Duodenal mucosa (tissue), 2 donors: ENCODE measurements at regions not wholly inside any gene's neighbourhood (a gene's known extent, or its start where the extent isn't known, plus 50 kb on each side); places are given as distances from the start of the nearest gene placed in this dataset.

ENCODE experiments used
- H3K27ac ChIP-seq: one replicate; pipeline ENCODE4 v1.7.0; 2013; ENCODE audit warnings: low read depth, low read length
- H3K27me3 ChIP-seq, 2 donors: one replicate each; pipeline ENCODE4 v1.7.0; 2013; ENCODE audit warnings: low read length in 2 of 2, control low read depth in 1 of 2; ENCODE audit not compliant: insufficient read depth in 2 of 2, control insufficient read depth in 1 of 2
- H3K36me3 ChIP-seq, 2 donors: one replicate each; pipeline ENCODE4 v1.7.0; 2013; ENCODE audit warnings: low read length in 2 of 2, control low read depth in 1 of 2; ENCODE audit not compliant: insufficient read depth in 2 of 2, control insufficient read depth in 1 of 2
- H3K4me1 ChIP-seq, 2 donors: one replicate each; pipeline ENCODE4 v1.7.0; 2013; ENCODE audit warnings: low read length in 2 of 2, control low read depth in 1 of 2; ENCODE audit not compliant: insufficient read depth in 2 of 2, control insufficient read depth in 1 of 2
- H3K4me3 ChIP-seq, 2 donors: one replicate each; pipeline ENCODE4 v1.7.0; 2013; ENCODE audit warnings: low read length in 2 of 2, low read depth in 1 of 2
- H3K9ac ChIP-seq, 2 donors: one replicate each; pipeline ENCODE4 v1.7.0; 2013; ENCODE audit warnings: low read length in 2 of 2, low read depth in 1 of 2
- H3K9me3 ChIP-seq, 2 donors: one replicate each; pipeline ENCODE4 v1.7.0; 2013; ENCODE audit warnings: low read length in 2 of 2, control low read depth in 1 of 2; ENCODE audit not compliant: control insufficient read depth in 1 of 2

- H3K27ac ChIP-seq: no peak overlapping the region
- H3K36me3 ChIP-seq: no peaks in the 10 kb centered on the region
- H3K9me3 ChIP-seq: no peaks in the 10 kb centered on the region
- H3K27me3 ChIP-seq: no peaks in the 10 kb centered on the region
- H3K9ac ChIP-seq: no peak overlapping the region
- peaks cover 0 to 9% of the 10 kb centered on the region in 2 donors for H3K4me1 ChIP-seq
- no peak overlapping the region for H3K4me3 ChIP-seq
Measured at GRCh38 chr5:4228708-4229107, 633.1 kb downstream of the IRX1 start.

- no peak overlapping the region for H3K27ac ChIP-seq
Measured at GRCh38 chr5:4229414-4230292, 634.0 kb downstream of the IRX1 start.

GRCh38 chr5:4230471-4230785 lies 634.8 kb downstream of the IRX1 start:
- Histone ChIP-seq H3K4me3 (no peak overlapping the region), H3K27me3 (no peaks in the 10 kb centered on the region), H3K27ac (no peak overlapping the region), H3K36me3 (no peaks in the 10 kb centered on the region), H3K9ac (no peak overlapping the region), H3K9me3 (peaks cover 0 to 6% of the 10 kb centered on the region in 2 donors), H3K4me1 (peaks cover 0 to 9% of the 10 kb centered on the region in 2 donors)

More at GRCh38 chr5:4229414-4230292, 634.0 kb downstream of the IRX1 start:
- no peak overlapping the region for H3K4me3 ChIP-seq
- H3K9ac ChIP-seq: no peak overlapping the region
- peaks cover 0 to 9% of the 10 kb centered on the region in 2 donors for H3K4me1 ChIP-seq
- H3K36me3 ChIP-seq: no peaks in the 10 kb centered on the region
- peaks cover 0 to 4% of the 10 kb centered on the region in 2 donors for H3K9me3 ChIP-seq
- H3K27me3 ChIP-seq: no peaks in the 10 kb centered on the region

GRCh38 chr5:4230786-4231641 lies 635.4 kb downstream of the IRX1 start:
- no peak overlapping the region for H3K9ac ChIP-seq
- H3K4me1 ChIP-seq: peaks cover 0 to 9% of the 10 kb centered on the region in 2 donors

GRCh38 chr5:4232084-4232483 lies 636.5 kb downstream of the IRX1 start:
- H3K27me3 ChIP-seq: no peaks in the 10 kb centered on the region
- H3K27ac ChIP-seq: no peak overlapping the region
- peaks cover 0 to 6% of the 10 kb centered on the region in 2 donors for H3K9me3 ChIP-seq
- no peak overlapping the region for H3K9ac ChIP-seq
- peaks cover 0 to 1% of the 10 kb centered on the region in 2 donors for H3K4me1 ChIP-seq
- no peaks in the 10 kb centered on the region for H3K36me3 ChIP-seq
- H3K4me3 ChIP-seq: no peak overlapping the region

More at GRCh38 chr5:4230786-4231641, 635.4 kb downstream of the IRX1 start:
- H3K9me3 ChIP-seq: peaks cover 0 to 6% of the 10 kb centered on the region in 2 donors
- H3K36me3 ChIP-seq: no peaks in the 10 kb centered on the region
- H3K4me3 ChIP-seq: no peak overlapping the region
- no peak overlapping the region for H3K27ac ChIP-seq
- no peaks in the 10 kb centered on the region for H3K27me3 ChIP-seq

- H3K4me3 ChIP-seq: no peak overlapping the region
- no peaks in the 10 kb centered on the region for H3K27me3 ChIP-seq
- H3K4me1 ChIP-seq: no peaks in the 10 kb centered on the region
- no peaks in the 10 kb centered on the region for H3K36me3 ChIP-seq
- peaks cover 0 to 6% of the 10 kb centered on the region in 2 donors for H3K9me3 ChIP-seq
- H3K27ac ChIP-seq: no peak overlapping the region
- H3K9ac ChIP-seq: no peak overlapping the region
Measured at GRCh38 chr5:4233671-4234070, 638.0 kb downstream of the IRX1 start.

- H3K27ac ChIP-seq: no peak overlapping the region
Measured at GRCh38 chr5:4243479-4244264, 648.0 kb downstream of the IRX1 start.

GRCh38 chr5:4244306-4244705 lies 648.7 kb downstream of the IRX1 start:
- no peak overlapping the region for H3K9ac ChIP-seq
- H3K4me3 ChIP-seq: peak overlapping the region; percentile 19 to 35
- H3K27ac ChIP-seq: no peak overlapping the region

More at GRCh38 chr5:4243479-4244264, 648.0 kb downstream of the IRX1 start:
- peak overlapping the region; percentile 19 to 35 for H3K4me3 ChIP-seq
- no peak overlapping the region for H3K9ac ChIP-seq
- H3K36me3 ChIP-seq: no peaks in the 10 kb centered on the region
- H3K9me3 ChIP-seq: no peaks in the 10 kb centered on the region
- peaks cover 11 to 27% of the 10 kb centered on the region in 2 donors for H3K4me1 ChIP-seq
- H3K27me3 ChIP-seq: no peaks in the 10 kb centered on the region

GRCh38 chr5:4245076-4245475 lies 649.4 kb downstream of the IRX1 start:
- Histone ChIP-seq H3K4me1 (peaks cover 11 to 25% of the 10 kb centered on the region in 2 donors), H3K27ac (no peak overlapping the region), H3K9me3 (no peaks in the 10 kb centered on the region), H3K4me3 (no peak overlapping the region), H3K27me3 (no peaks in the 10 kb centered on the region), H3K36me3 (no peaks in the 10 kb centered on the region), H3K9ac (no peak overlapping the region)

More at GRCh38 chr5:4244306-4244705, 648.7 kb downstream of the IRX1 start:
- Histone ChIP-seq H3K9me3 (no peaks in the 10 kb centered on the region), H3K4me1 (peaks cover 11 to 27% of the 10 kb centered on the region in 2 donors), H3K36me3 (no peaks in the 10 kb centered on the region), H3K27me3 (no peaks in the 10 kb centered on the region)
